Skeletal muscle tissue (tissue), 3 donors: ENCODE measurements at regions not wholly inside any gene's neighbourhood (a gene's known extent, or its start where the extent isn't known, plus 50 kb on each side); places are given as distances from the start of the nearest gene placed in this dataset.
"Not testable (repeated sequence)": the region's sequence is repeated elsewhere in the genome, so short reads cannot be mapped to it uniquely, and the experiment has no call there.

Source experiments
- H3K27ac ChIP-seq: one replicate; pipeline ENCODE4 v1.7.0; 2013; ENCODE audit warnings: mild to moderate bottlenecking, low read depth, low read length, inconsistent platforms
- H3K27me3 ChIP-seq, 3 donors: one replicate each; pipeline ENCODE4 v1.7.0; 2013; ENCODE audit warnings: low read length in 3 of 3; ENCODE audit not compliant: control insufficient read depth in 3 of 3, insufficient read depth in 3 of 3
- H3K36me3 ChIP-seq, 3 donors: one replicate each; pipeline ENCODE4 v1.7.0; 2013; ENCODE audit warnings: low read length in 3 of 3; ENCODE audit not compliant: control insufficient read depth in 3 of 3, insufficient read depth in 3 of 3
- H3K4me1 ChIP-seq, 3 donors: one replicate each; pipeline ENCODE4 v1.7.0; 2013; ENCODE audit warnings: low read length in 3 of 3, mild to moderate bottlenecking in 3 of 3; ENCODE audit not compliant: control insufficient read depth in 3 of 3, insufficient read depth in 3 of 3
- H3K4me3 ChIP-seq, 3 donors: one replicate each; pipeline ENCODE4 v1.7.0; 2013; ENCODE audit warnings: low read length in 3 of 3
- H3K9ac ChIP-seq, 3 donors: one replicate each; pipeline ENCODE4 v1.7.0; 2013; ENCODE audit warnings: low read length in 3 of 3, mild to moderate bottlenecking in 3 of 3, moderate library complexity in 2 of 3, low read depth in 1 of 3
- H3K9me3 ChIP-seq, 3 donors: one replicate each; pipeline ENCODE4 v1.7.0; 2013; ENCODE audit warnings: low read length in 3 of 3; ENCODE audit not compliant: control insufficient read depth in 3 of 3
- donor health status: Osteomylitis.

DNA sequence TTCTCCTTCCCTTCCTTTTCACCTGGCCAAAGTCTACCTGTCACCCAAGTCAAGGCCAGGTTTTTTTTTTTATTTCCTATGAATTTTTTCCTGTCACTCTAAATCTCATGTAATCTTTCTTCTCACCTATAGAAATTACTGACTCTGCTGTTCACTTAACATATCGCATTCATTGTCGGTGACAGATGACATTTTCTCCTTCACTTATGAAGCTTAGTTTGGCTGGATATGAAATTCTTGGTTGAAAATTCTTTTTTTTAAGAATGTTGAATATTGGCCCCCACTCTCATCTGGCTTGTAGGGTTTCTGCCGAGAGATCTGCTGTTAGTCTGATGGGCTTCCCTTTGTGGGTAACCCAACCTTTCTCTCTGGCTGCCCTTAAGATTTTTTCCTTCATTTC, 142.8 kb downstream of the DYRK2 start:
- H3K4me3 ChIP-seq, H3K9ac ChIP-seq, H3K27me3 ChIP-seq, H3K36me3 ChIP-seq, H3K9me3 ChIP-seq, H3K27ac ChIP-seq: not testable (repeated sequence)
- H3K4me1 ChIP-seq, result peaks cover 9 to 15% (median 12%) of the 10 kb centered on the region in 3 donors

DNA sequence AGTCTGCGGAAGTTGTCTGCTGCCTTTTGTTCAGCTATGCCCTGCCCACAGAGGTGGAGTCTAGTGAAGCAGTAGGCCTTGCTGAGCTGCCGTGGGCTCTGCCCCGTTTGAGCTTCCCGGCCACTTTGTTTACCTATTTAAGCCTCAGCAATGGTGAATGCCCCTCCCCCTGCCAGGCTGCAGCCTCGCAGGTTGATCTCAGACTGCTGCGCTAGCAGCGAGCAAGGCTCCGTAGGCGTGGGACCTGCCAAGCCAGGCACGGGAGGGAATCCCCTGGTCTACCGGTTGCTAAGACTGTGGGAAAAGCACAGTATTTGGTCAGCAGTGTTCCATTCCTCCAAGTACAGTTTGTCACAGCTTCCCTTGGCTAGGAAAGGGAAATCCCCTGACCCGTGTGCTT, 143.6 kb downstream of the DYRK2 start:
- peak overlapping the region in 1 of 3 donors; percentile 2 for H3K4me3 ChIP-seq
- H3K27ac ChIP-seq, result peak overlapping the region; percentile 41
- no peaks in the 10 kb centered on the region for H3K27me3 ChIP-seq
- H3K9me3 ChIP-seq, result no peaks in the 10 kb centered on the region
- peaks cover 10 to 17% (median 15%) of the 10 kb centered on the region in 3 donors for H3K4me1 ChIP-seq
- H3K9ac ChIP-seq, result no peak overlapping the region
- H3K36me3 ChIP-seq, result no peaks in the 10 kb centered on the region

DNA sequence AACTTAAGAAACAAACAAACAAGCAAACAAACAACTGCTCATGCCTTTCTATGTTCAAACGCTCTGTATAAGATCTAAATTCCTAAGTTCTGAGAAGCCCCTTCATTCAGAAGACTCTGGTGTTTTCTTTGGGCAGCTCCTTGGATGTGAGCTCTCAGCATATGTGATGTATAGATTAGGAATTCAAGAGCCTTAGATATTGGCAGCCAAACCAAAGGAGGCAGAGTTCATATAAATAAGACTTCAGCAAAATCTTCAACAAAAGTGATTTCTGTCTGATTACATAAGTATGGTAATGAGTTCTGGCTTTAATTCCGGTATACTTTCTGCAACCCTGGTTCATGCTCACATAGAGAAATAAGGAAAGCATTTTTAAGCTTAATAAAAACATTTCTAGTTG, 145.6 kb downstream of the DYRK2 start:
- Histone ChIP-seq H3K9ac (no peak overlapping the region), H3K27me3 (no peaks in the 10 kb centered on the region), H3K4me3 (no peak overlapping the region), H3K36me3 (no peaks in the 10 kb centered on the region), H3K27ac (no peak overlapping the region), H3K9me3 (no peaks in the 10 kb centered on the region), H3K4me1 (peaks cover 15 to 30% (median 23%) of the 10 kb centered on the region in 3 donors)

DNA sequence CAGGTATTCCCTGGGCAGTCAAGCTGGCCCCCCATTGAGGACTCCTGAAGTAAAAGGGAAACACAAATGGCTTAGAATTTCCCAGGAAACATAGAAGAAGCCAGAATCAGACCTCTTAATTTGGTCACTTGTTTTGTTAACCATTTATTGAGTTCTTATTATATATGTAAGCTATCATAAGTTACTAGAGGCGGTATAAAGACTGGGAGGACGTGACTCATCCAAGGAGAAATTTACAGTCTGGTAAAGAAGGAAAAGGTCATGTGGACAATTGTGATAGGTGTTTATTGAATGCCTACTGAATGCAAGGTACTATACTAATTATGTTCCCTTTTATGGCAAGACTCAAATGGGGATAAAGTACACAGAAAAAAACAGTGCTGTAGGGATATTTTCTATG, 146.7 kb downstream of the DYRK2 start:
- no peaks in the 10 kb centered on the region for H3K9me3 ChIP-seq
- no peak overlapping the region for H3K9ac ChIP-seq
- no peak overlapping the region for H3K27ac ChIP-seq
- H3K4me1 ChIP-seq, result peaks cover 19 to 30% (median 27%) of the 10 kb centered on the region in 3 donors
- no peak overlapping the region for H3K4me3 ChIP-seq
- H3K27me3 ChIP-seq, result no peaks in the 10 kb centered on the region
- no peaks in the 10 kb centered on the region for H3K36me3 ChIP-seq

DNA sequence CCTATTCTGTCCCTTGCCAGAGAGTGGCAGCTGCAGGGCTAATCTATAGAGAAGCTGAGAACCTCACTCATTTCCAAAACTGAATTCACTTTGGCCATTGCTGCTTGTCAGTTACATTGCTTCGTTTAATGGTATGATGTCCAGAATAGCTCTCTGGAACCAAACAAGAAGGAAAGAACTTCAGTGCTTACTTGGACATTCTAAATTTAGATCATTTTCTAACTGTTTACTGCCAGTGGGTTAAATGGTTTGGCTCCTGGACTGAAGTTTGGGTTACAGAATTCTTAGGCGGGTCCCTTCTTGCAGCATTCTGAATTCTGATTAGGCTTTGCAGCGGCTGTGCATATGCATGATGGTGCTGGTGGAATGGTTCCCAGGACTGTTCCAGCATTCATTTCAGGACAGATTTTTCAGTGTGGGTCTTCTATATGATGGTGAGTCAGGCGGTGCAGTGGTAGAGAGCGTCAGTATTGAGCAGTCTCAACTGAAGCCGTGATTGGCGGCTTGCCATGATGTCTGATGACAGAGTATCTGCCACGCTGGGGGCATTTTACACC, 148.7 kb downstream of the DYRK2 start:
- Histone ChIP-seq H3K9me3 (no peaks in the 10 kb centered on the region), H3K27me3 (no peaks in the 10 kb centered on the region), H3K9ac (peak overlapping the region; percentile 58 to 73 (median 69)), H3K27ac (peak overlapping the region; percentile 89), H3K4me1 (peaks cover 16 to 26% (median 26%) of the 10 kb centered on the region in 3 donors), H3K4me3 (peak overlapping the region; percentile 42 to 63 (median 45)), H3K36me3 (no peaks in the 10 kb centered on the region)

DNA sequence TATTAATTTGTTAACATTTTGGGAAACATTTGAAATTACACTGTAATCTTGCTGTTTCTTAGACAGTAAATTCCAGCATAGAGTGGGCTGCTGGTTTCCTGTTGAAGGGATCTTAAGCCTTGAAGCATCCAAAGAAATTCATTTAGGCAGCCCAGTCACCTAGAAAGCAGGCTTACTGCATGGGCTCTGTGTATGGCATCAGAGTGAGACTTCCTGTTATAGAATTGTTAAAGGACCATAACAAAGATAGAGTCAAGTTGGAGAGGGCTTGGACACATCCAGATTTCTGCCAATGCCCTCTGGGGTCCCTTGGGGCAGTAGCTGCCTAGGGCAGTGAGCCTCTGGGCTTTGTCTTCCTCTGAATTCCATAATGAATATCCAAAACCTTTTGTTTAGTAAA, 149.2 kb downstream of the DYRK2 start:
- H3K4me1 ChIP-seq, result peaks cover 16 to 24% (median 23%) of the 10 kb centered on the region in 3 donors
- no peaks in the 10 kb centered on the region for H3K27me3 ChIP-seq
- H3K4me3 ChIP-seq, result peak overlapping the region; percentile 42 to 63 (median 45)
- no peaks in the 10 kb centered on the region for H3K36me3 ChIP-seq
- no peaks in the 10 kb centered on the region for H3K9me3 ChIP-seq
- H3K27ac ChIP-seq, result peak overlapping the region; percentile 89
- H3K9ac ChIP-seq, result peak overlapping the region; percentile 58 to 73 (median 69)

DNA sequence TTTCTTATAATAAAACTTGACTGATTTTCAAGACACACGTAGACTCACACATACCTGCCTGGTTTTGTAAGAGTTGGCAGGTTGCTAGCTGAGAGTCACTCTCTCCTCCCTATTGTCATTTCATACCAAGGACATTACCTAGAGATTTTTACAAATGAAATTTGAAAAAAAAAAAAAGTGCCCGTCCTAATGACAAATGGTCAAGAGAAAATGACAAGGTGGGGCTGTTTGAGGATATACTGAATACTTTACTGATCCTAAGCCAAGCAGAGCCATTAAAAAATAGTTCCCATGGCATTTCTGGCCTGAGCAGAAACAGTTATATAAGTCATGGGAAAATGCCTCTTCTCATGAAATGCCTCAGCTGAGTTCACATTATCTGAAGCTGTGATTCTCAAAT, 150.2 kb downstream of the DYRK2 start:
- no peak overlapping the region for H3K4me3 ChIP-seq
- no peaks in the 10 kb centered on the region for H3K9me3 ChIP-seq
- no peaks in the 10 kb centered on the region for H3K36me3 ChIP-seq
- no peak overlapping the region for H3K9ac ChIP-seq
- peak overlapping the region; percentile 89 for H3K27ac ChIP-seq
- no peaks in the 10 kb centered on the region for H3K27me3 ChIP-seq
- peaks cover 16 to 24% (median 23%) of the 10 kb centered on the region in 3 donors for H3K4me1 ChIP-seq

DNA sequence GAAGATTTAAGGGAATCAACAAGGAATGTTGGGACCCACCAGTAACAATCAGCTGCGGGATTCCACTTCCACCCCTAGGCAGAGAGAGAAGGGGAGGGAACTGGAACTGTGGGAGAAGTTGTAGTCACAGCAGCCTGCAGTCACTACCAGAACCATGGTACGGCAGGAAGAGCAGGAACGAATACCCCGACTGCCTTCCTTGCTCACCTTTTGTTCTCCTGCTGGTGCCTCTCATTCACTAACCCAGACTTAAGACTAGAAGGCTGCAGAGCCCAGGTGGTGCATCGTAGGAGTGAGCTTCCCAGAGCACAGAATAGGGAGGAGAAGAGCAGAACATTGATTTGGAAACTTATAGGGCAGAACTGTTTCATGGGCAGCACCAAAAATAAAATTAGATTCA, 154.2 kb downstream of the DYRK2 start:
- Histone ChIP-seq H3K4me1 (peaks cover 14 to 21% (median 16%) of the 10 kb centered on the region in 3 donors), H3K27ac (no peak overlapping the region), H3K4me3 (no peak overlapping the region), H3K9ac (no peak overlapping the region), H3K27me3 (no peaks in the 10 kb centered on the region), H3K36me3 (no peaks in the 10 kb centered on the region), H3K9me3 (no peaks in the 10 kb centered on the region)

DNA sequence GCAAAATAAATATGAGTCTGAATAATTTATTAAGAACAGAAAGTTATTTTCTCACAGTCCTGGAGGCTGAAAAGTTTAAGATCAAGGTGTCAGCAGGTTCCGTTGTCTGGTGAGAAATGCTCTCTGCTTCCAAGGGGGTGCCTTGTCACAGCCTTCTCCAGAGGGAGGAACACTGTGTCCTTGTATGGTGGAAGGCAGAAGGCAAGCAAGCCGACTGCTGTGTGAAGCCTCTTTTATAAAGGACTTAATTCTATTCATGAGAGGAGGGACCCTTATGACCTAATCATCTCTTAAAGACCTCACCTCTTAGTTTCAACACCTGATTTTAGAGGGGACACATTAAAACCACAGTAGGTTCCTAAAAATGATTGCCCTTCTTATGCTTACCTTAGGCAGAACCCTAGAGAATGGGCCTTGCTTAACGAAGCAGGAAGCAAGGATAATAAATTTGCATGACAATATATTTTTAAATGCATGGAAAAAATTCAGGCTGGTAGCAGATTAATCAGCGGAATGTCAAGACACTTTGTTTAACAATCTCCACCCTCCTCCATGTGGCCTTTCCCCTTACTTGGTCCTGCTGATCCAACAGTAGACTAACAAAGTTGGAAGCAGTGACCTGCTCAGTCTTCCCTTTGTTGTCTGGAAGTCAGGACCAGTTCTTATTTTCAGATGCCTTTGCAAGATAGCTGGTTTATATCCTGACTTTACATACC, 154.9 kb downstream of the DYRK2 start:
- Histone ChIP-seq H3K9ac (no peak overlapping the region), H3K27ac (no peak overlapping the region), H3K36me3 (no peaks in the 10 kb centered on the region), H3K27me3 (no peaks in the 10 kb centered on the region), H3K4me3 (no peak overlapping the region), H3K9me3 (no peaks in the 10 kb centered on the region), H3K4me1 (peaks cover 14 to 19% (median 16%) of the 10 kb centered on the region in 3 donors)

DNA sequence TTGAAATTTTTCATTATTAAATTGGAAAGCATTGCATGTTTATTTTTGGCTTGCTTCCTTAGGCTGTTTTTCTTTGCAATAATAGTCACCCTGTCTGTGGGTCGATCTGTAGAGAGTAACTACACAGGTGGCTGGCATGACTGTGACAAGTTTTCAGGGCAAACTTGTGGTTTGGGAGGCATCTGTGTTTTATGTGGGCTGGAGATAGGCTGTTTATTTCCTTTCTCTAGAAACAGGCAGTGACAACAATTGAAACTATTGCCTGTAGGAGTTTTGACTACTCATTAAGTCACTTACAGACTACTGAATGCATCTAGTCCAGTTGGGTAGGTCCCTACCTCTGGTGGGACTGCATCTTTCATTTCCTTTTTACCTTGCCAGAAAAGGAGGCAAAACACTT, 155.6 kb downstream of the DYRK2 start:
- no peaks in the 10 kb centered on the region for H3K36me3 ChIP-seq
- no peak overlapping the region for H3K9ac ChIP-seq
- H3K4me3 ChIP-seq, result no peak overlapping the region
- H3K4me1 ChIP-seq, result peaks cover 9 to 12% (median 12%) of the 10 kb centered on the region in 3 donors
- no peak overlapping the region for H3K27ac ChIP-seq
- no peaks in the 10 kb centered on the region for H3K27me3 ChIP-seq
- no peaks in the 10 kb centered on the region for H3K9me3 ChIP-seq
